ENCODE measurements at regions not wholly inside any gene's neighbourhood (a gene's known extent, or its start where the extent isn't known, plus 50 kb on each side); places are given as distances from the start of the nearest gene placed in this dataset.

- Histone ChIP-seq H3K4me1 (ENCODE audit: control insufficient read depth, insufficient read depth, low read length, poor library complexity, severe bottlenecking) (no peaks in the 10 kb centered on the region), H3K9me3 (ENCODE audit: control insufficient read depth in 2 of 2, low read length in 2 of 2) (no peaks in the 10 kb centered on the region), H3K4me3 (ENCODE audit: low read depth, low read length) (no peak overlapping the region), H3K27ac (ENCODE audit: insufficient read depth, low read length, poor library complexity, severe bottlenecking) (no peak overlapping the region), H3K36me3 (ENCODE audit: control insufficient read depth, insufficient read depth, low read length) (no peaks in the 10 kb centered on the region), H3K27me3 (ENCODE audit: control insufficient read depth, insufficient read depth, low read length) (no peaks in the 10 kb centered on the region)
- Mint-ChIP-seq H3K36me3 (no peaks in the 10 kb centered on the region), H3K27ac (no peak overlapping the region), H3K4me3 (no peak overlapping the region), H3K27me3 (no peaks in the 10 kb centered on the region), H3K4me1 (no peaks in the 10 kb centered on the region), H3K9me3 (peaks cover 0 to 2% (median 0%) of the 10 kb centered on the region in 7 donors)
- DNase-seq (no peak), ATAC-seq (ENCODE audit: low read depth in 2 of 2) (no peak)
Measured at GRCh38 chr1:192265516-192266173, 51.1 kb upstream of the RGS21 start.

- H3K36me3 Mint-ChIP-seq, result no peaks in the 10 kb centered on the region
- no peak overlapping the region for H3K4me3 Mint-ChIP-seq
- H3K4me1 Mint-ChIP-seq, result no peaks in the 10 kb centered on the region
- Histone ChIP-seq H3K9me3 (ENCODE audit: control insufficient read depth in 2 of 2, low read length in 2 of 2) (no peaks in the 10 kb centered on the region), H3K27me3 (ENCODE audit: control insufficient read depth, insufficient read depth, low read length) (no peaks in the 10 kb centered on the region), H3K36me3 (ENCODE audit: control insufficient read depth, insufficient read depth, low read length) (no peaks in the 10 kb centered on the region), H3K4me3 (ENCODE audit: low read depth, low read length) (no peak overlapping the region), H3K4me1 (ENCODE audit: control insufficient read depth, insufficient read depth, low read length, poor library complexity, severe bottlenecking) (no peaks in the 10 kb centered on the region), H3K27ac (ENCODE audit: insufficient read depth, low read length, poor library complexity, severe bottlenecking) (no peak overlapping the region)
- no peak for ATAC-seq (ENCODE audit: low read depth in 2 of 2)
- H3K9me3 Mint-ChIP-seq, result peaks cover 0 to 2% (median 0%) of the 10 kb centered on the region in 7 donors
- no peak for DNase-seq
- no peak overlapping the region for H3K27ac Mint-ChIP-seq
- H3K27me3 Mint-ChIP-seq, result no peaks in the 10 kb centered on the region
Measured at GRCh38 chr1:192266645-192267044, 50.1 kb upstream of the RGS21 start.
